ENCODE measurements at regions not wholly inside any gene's neighbourhood (a gene's known extent, or its start where the extent isn't known, plus 50 kb on each side); places are given as distances from the start of the nearest gene placed in this dataset.
A peak's percentile ranks its signal among the peaks of the same experiment; 100 is the strongest.

DNA sequence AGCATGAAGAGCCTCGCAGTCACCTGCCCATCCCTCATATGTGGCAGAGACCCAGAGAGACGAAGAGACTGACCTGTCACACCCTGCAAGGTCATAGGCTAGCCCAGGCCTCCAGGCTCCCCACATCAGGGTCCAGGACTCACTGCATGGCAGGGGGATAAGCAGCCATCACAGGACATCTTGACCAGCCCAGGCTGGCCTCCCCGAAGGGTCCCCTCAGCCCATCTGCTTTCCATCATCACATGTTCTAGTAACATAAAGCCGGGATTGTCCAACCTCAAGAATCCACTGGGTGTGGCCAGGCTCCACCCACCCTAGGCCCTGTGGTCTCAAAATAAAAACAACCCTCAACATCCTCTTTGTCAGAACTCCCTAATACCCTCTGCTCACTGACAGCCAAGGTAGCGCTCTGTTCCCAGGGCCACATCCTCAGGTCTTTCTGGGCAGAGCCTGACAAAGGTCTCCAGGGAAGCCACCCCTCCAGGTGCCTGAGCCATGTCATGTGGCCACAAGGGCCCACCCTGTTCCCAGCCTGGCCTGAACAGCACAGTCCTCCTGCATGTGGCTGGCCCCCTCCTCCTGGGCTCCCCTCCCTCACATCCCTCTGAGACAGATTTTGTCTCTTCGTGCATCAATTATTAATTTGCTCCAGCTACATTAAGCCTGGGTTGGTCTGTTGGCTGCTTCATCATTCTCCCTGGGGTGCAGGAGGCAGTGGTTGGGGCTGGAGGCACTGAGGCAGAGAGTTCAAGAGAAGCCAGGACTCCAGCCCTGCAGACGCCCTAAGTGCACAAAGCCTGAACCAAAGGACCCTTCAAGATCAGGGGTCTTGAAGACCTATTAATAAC, 131.8 kb upstream of the UNC5B start:
- Histone ChIP-seq H3K27me3 (no peaks in the 10 kb centered on the region), H3K4me1 (no peaks in the 10 kb centered on the region), H3K9me3 (no peaks in the 10 kb centered on the region), H3K4me3 (no peak overlapping the region), H3K27ac (no peak overlapping the region), H3K36me3 (no peaks in the 10 kb centered on the region)
- TF ChIP-seq, protein P1, sequence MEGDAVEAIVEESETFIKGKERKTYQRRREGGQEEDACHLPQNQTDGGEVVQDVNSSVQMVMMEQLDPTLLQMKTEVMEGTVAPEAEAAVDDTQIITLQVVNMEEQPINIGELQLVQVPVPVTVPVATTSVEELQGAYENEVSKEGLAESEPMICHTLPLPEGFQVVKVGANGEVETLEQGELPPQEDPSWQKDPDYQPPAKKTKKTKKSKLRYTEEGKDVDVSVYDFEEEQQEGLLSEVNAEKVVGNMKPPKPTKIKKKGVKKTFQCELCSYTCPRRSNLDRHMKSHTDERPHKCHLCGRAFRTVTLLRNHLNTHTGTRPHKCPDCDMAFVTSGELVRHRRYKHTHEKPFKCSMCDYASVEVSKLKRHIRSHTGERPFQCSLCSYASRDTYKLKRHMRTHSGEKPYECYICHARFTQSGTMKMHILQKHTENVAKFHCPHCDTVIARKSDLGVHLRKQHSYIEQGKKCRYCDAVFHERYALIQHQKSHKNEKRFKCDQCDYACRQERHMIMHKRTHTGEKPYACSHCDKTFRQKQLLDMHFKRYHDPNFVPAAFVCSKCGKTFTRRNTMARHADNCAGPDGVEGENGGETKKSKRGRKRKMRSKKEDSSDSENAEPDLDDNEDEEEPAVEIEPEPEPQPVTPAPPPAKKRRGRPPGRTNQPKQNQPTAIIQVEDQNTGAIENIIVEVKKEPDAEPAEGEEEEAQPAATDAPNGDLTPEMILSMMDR (IDR thresholded peaks at IDR 0.05): no peak
- TF ChIP-seq POLR2A (IDR thresholded peaks at IDR 0.05): no peak
- DNase-seq: peak in 2 of 3 donors; percentile 22 to 35

DNA sequence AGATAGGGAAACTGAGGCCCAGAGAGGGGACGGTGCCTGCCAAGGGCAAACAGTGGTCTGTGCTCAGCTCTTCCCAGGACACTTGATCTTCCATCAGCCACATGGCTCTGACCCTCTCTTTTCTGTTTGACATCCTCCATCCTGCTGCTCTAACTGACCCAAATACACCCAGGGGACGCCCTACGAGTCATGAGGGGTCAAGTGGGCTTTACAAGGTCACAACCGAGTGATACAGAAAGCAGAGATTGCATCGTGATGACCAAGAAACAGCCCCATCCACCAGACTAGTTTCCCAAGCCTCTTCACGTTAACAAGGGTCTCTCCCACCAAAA, 131.2 kb upstream of the UNC5B start:
- Histone ChIP-seq H3K27ac (no peak overlapping the region), H3K4me1 (no peaks in the 10 kb centered on the region), H3K9me3 (no peaks in the 10 kb centered on the region), H3K27me3 (no peaks in the 10 kb centered on the region), H3K36me3 (no peaks in the 10 kb centered on the region), H3K4me3 (no peak overlapping the region)
- TF ChIP-seq, protein P1 (IDR thresholded peaks at IDR 0.05): no peak
- TF ChIP-seq POLR2A (IDR thresholded peaks at IDR 0.05): no peak
- DNase-seq: peak in 1 of 3 donors; percentile 10

DNA sequence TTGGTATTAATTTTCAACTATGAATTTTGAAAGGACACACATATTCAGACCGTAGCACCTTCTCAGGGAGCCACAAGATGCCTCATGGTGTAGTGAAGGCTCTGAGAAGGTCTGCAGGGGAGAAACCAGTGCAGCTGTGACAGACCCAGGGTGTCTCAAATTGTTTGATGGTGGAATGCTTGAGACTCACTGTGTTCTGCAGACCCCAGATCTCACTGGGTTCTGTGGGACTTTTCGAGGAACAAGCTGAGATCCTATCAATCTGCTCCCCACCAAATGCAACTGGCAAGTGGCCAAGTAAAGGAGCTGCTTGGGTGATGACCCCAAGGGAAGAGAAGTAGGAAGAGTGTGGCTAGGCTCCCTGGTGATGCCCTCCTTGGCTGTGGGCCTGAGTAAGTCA, 130.5 kb upstream of the UNC5B start:
- Histone ChIP-seq H3K9me3 (no peaks in the 10 kb centered on the region), H3K4me1 (no peaks in the 10 kb centered on the region), H3K27me3 (no peaks in the 10 kb centered on the region), H3K27ac (no peak overlapping the region), H3K4me3 (no peak overlapping the region), H3K36me3 (no peaks in the 10 kb centered on the region)
- TF ChIP-seq, protein P1 (IDR thresholded peaks at IDR 0.05): no peak
- TF ChIP-seq POLR2A (IDR thresholded peaks at IDR 0.05): no peak
- DNase-seq: peak in 1 of 3 donors; percentile 22

DNA sequence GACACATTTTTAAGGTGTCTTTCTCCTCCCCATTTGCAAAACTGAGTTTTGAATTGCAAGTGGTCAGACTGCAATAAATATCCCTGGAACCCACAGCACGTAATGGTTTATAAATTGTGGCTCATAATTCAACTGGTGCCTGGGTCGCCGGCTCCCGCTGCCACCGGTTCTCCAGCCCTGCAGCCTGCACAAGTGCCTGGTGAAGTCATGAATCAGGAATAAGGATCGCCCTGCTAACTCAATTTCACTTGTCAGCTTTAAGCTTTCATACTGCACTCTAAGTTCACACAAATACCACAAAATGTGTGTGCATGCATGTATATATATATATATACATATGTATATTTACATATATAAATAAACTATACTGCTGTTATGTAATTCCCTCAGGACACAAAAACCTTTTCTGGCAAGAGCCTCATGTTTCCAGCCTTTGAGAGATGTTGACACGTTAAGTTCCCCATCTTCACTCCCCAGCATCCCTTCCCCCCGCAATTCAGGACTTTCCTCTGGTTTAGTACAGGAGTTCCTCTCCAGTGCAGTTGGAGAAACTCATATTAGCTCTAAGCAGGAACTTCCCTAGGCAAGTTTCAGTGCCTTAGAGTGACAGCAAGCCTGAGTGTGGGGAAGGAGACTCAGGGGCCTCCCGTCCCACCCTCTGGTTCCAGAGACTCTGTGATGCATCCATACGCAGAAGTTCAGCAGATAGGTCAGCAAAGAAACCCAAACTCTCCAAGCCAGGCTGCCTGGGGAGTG, 129.2 kb upstream of the UNC5B start:
- no peaks in the 10 kb centered on the region for H3K4me1 ChIP-seq
- TF ChIP-seq, protein P1 (IDR thresholded peaks at IDR 0.05): no peak
- TF ChIP-seq POLR2A (IDR thresholded peaks at IDR 0.05): no peak
- H3K27ac ChIP-seq: no peak overlapping the region
- no peaks in the 10 kb centered on the region for H3K36me3 ChIP-seq
- no peak overlapping the region for H3K4me3 ChIP-seq
- H3K27me3 ChIP-seq: no peaks in the 10 kb centered on the region
- H3K9me3 ChIP-seq: no peaks in the 10 kb centered on the region
- peak in 1 of 3 donors; percentile 17 for DNase-seq

DNA sequence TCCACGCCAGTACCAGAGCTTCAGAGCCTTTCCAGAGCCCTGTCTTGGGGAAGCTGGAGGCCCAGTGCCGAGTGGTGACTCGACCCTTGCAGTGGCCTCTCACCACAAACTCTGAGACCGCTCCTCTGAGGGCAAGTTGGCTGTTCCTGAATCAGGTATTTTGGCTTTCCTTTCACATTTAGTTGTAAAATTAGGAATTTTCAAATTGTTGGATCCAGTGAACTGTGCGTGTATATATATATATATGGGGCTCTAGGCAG, 128.7 kb upstream of the UNC5B start:
- no peak overlapping the region for H3K27ac ChIP-seq
- H3K36me3 ChIP-seq: no peaks in the 10 kb centered on the region
- H3K27me3 ChIP-seq: no peaks in the 10 kb centered on the region
- no peaks in the 10 kb centered on the region for H3K4me1 ChIP-seq
- no peak overlapping the region for H3K4me3 ChIP-seq
- peak in 1 of 3 donors; percentile 27 for DNase-seq
- H3K9me3 ChIP-seq: no peaks in the 10 kb centered on the region
- TF ChIP-seq, protein P1 (IDR thresholded peaks at IDR 0.05): no peak
- TF ChIP-seq POLR2A (IDR thresholded peaks at IDR 0.05): no peak
